Fibroblast of villous mesenchyme (primary cell): ENCODE measurements at regions not wholly inside any gene's neighbourhood (a gene's known extent, or its start where the extent isn't known, plus 50 kb on each side); places are given as distances from the start of the nearest gene placed in this dataset.

Source experiments
- DNase-seq: peaks from one replicate; pipeline ENCODE4 v3.0.0-alpha.2; 2010; ENCODE audit warnings: low read depth
- H3K4me3 ChIP-seq: 2 replicates; pipeline ENCODE4 v1.5.1; 2011; ENCODE audit warnings: low read depth, mild to moderate bottlenecking, low read length
- CTCF ChIP-seq: IDR thresholded peaks from 2 replicates; pipeline ENCODE4 v1.5.1; 2012; ENCODE audit warnings: low read depth, mild to moderate bottlenecking, low read length; ENCODE audit not compliant: insufficient read depth

- no peak overlapping the region for H3K4me3 ChIP-seq
- DNase-seq, result no peak
These were observed 189.7 kb downstream of the KIF20B start for GRCh38 chr10:89891006-89891535.

GRCh38 chr10:89894051-89894450 lies 192.7 kb downstream of the KIF20B start:
- DNase-seq, result no peak
- H3K4me3 ChIP-seq, result no peak overlapping the region
- no peak for TF ChIP-seq CTCF

More at GRCh38 chr10:89891006-89891535, 189.7 kb downstream of the KIF20B start:
- no peak for TF ChIP-seq CTCF

- DNase-seq, result no peak
- no peak for TF ChIP-seq CTCF
- no peak overlapping the region for H3K4me3 ChIP-seq
These were observed 199.2 kb downstream of the KIF20B start for GRCh38 chr10:89900554-89900953.

GRCh38 chr10:89901895-89902294 lies 200.5 kb downstream of the KIF20B start:
- H3K4me3 ChIP-seq, result no peak overlapping the region
- no peak for DNase-seq
- TF ChIP-seq CTCF, result no peak

GRCh38 chr10:89904755-89905154 lies 203.4 kb downstream of the KIF20B start:
- no peak for DNase-seq
- H3K4me3 ChIP-seq, result no peak overlapping the region
- no peak for TF ChIP-seq CTCF

GRCh38 chr10:89909752-89910151 lies 208.4 kb downstream of the KIF20B start:
- no peak for DNase-seq
- no peak for TF ChIP-seq CTCF
- no peak overlapping the region for H3K4me3 ChIP-seq

GRCh38 chr10:89915021-89915420 lies 213.6 kb downstream of the KIF20B start:
- TF ChIP-seq CTCF, result no peak
- no peak for DNase-seq
- no peak overlapping the region for H3K4me3 ChIP-seq
